ENCODE measurements at regions not wholly inside any gene's neighbourhood (a gene's known extent, or its start where the extent isn't known, plus 50 kb on each side); places are given as distances from the start of the nearest gene placed in this dataset.

DNA sequence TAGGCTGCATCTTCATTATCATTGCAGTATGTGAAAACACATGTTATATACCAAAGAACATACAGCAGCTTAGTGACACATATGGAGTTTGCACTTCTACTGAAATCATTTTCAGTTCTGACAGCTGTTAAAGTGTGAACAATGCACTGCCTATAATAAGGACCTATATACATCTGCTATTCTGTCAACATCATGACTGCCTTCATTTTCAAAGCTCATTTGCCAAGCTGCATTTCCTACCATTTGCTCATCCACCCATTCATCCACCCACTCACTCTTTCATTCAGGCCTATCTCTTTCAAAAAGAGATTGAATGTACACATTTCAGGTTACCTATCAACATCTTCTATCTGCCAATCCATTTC is 81.7 kb upstream of the STK17B start:
- no peak for TF ChIP-seq EZH2 (IDR thresholded peaks at IDR 0.05; ENCODE audit: borderline replicate concordance, low read length)
- no peak for TF ChIP-seq CTCF (IDR thresholded peaks at IDR 0.05; ENCODE audit: low read length)

Data from OCI-LY1 (cell line).